OCI-LY3 (cell line): ENCODE measurements at regions not wholly inside any gene's neighbourhood (a gene's known extent, or its start where the extent isn't known, plus 50 kb on each side); places are given as distances from the start of the nearest gene placed in this dataset.

ENCODE experiments used
- CTCF ChIP-seq: fragments of 200-600, 300-600 bp; sonication (generic); IDR thresholded peaks from 2 replicates; pipeline ENCODE4 v1.5.1; 2014; ENCODE audit warnings: antibody characterized with exemption, low read length, low read depth
- EZH2phosphoT487 ChIP-seq: fragments of 200-600 bp; shearing (Covaris generic); IDR thresholded peaks from 2 replicates; pipeline ENCODE4 v1.6.1; 2018; ENCODE audit warnings: antibody characterized with exemption, mixed run types, low read depth

GRCh38 chr3:18609187-18609586 is 184.0 kb upstream of the SATB1 start:
- no peak for TF ChIP-seq CTCF
- no peak for TF ChIP-seq EZH2phosphoT487
